HG02938 (cell line): ENCODE measurements at regions not wholly inside any gene's neighbourhood (a gene's known extent, or its start where the extent isn't known, plus 50 kb on each side); places are given as distances from the start of the nearest gene placed in this dataset.

Source experiments
- ATAC-seq: cut with Tn5 transposase; IDR thresholded peaks from one replicate; pipeline ENCODE4 v1.9.1; 2021; ENCODE audit warnings: mild to moderate bottlenecking, moderate library complexity; ENCODE audit not compliant: unreplicated experiment

GRCh38 chr5:173762930-173763329 is 125.2 kb upstream of the CPEB4 start:
- no peak for ATAC-seq

GRCh38 chr5:173763410-173763809 is 124.7 kb upstream of the CPEB4 start:
- ATAC-seq: no peak

GRCh38 chr5:173764332-173765028 is 123.7 kb upstream of the CPEB4 start:
- ATAC-seq: no peak

GRCh38 chr5:173765029-173765644 is 123.0 kb upstream of the CPEB4 start:
- no peak for ATAC-seq

GRCh38 chr5:173765661-173766060 is 122.5 kb upstream of the CPEB4 start:
- no peak for ATAC-seq

GRCh38 chr5:173767574-173768266 is 120.4 kb upstream of the CPEB4 start:
- no peak for ATAC-seq

GRCh38 chr5:173768267-173768806 is 119.8 kb upstream of the CPEB4 start:
- ATAC-seq: no peak

GRCh38 chr5:173768891-173769290 is 119.3 kb upstream of the CPEB4 start:
- no peak for ATAC-seq

GRCh38 chr5:173770637-173771036 is 117.5 kb upstream of the CPEB4 start:
- ATAC-seq: no peak

- no peak for ATAC-seq
These were observed 116.9 kb upstream of the CPEB4 start for GRCh38 chr5:173771121-173771724.

- ATAC-seq: no peak
These were observed 116.3 kb upstream of the CPEB4 start for GRCh38 chr5:173771725-173772383.

GRCh38 chr5:173772384-173773059 is 115.6 kb upstream of the CPEB4 start:
- ATAC-seq: no peak

GRCh38 chr5:173774271-173774761 is 113.8 kb upstream of the CPEB4 start:
- no peak for ATAC-seq

- ATAC-seq: no peak
These were observed 112.6 kb upstream of the CPEB4 start for GRCh38 chr5:173775261-173776197.

- ATAC-seq: no peak
These were observed 111.0 kb upstream of the CPEB4 start for GRCh38 chr5:173777149-173777548.

GRCh38 chr5:173777674-173778073 is 110.5 kb upstream of the CPEB4 start:
- no peak for ATAC-seq

GRCh38 chr5:173778152-173778782 is 109.9 kb upstream of the CPEB4 start:
- ATAC-seq: no peak

- ATAC-seq: no peak
These were observed 109.3 kb upstream of the CPEB4 start for GRCh38 chr5:173778784-173779304.
